Motor neuron (in vitro differentiated cells): ENCODE measurements at regions not wholly inside any gene's neighbourhood (a gene's known extent, or its start where the extent isn't known, plus 50 kb on each side); places are given as distances from the start of the nearest gene placed in this dataset.

Experiments used
- ATAC-seq, 8 experiments: fragments of 200-7000 bp; cut with Tn5 transposase; replicated peaks in 6 of 8; 2 replicates each; pipeline ENCODE4 v1.8.0; 2021; ENCODE audit warnings: mild to moderate bottlenecking in 8 of 8, moderate library complexity in 8 of 8
- H3K27ac ChIP-seq, 2 donors: fragments of 250-450 bp; sonication (Bioruptor Pico); 2 replicates each; pipeline ENCODE4 v1.9.0; 2021; ENCODE audit warnings: antibody characterized with exemption in 2 of 2, mild to moderate bottlenecking in 2 of 2, moderate library complexity in 1 of 2
- H3K4me1 ChIP-seq, 2 donors: fragments of 250-450 bp; sonication (Bioruptor Pico); replicated peaks in 1 of 2; 2 replicates each; pipeline ENCODE4 v1.6.1; 2021; ENCODE audit warnings: antibody characterized with exemption in 2 of 2, mild to moderate bottlenecking in 2 of 2, moderate library complexity in 1 of 2
- H3K4me3 ChIP-seq, 5 donors: fragments of 250-450 bp; sonication (Bioruptor Pico); 2 replicates each; pipeline ENCODE4 v1.9.0; 2021; ENCODE audit warnings: antibody characterized with exemption in 5 of 5, mild to moderate bottlenecking in 5 of 5, moderate library complexity in 4 of 5
- WGBS, 10 experiments: fragments of 450-650 bp; shearing (Covaris generic); methylation state at CpG; one replicate each; pipeline ENCODE4 v1.0.0; 2022; 5-methylcytosine and 5-hydroxymethylcytosine counted together
- in situ Hi-C, 9 experiments: fragments of 400-800 bp; cut with MboI; loops; one replicate each; pipeline ENCODE4 v1.15.0; 2021; ENCODE audit warnings: low sequenced_read_pairs in 9 of 9, low pct_unique_long_range_greater_than_20kb in 2 of 9; ENCODE audit not compliant: unreplicated experiment in 9 of 9

- no peak overlapping the region for H3K27ac ChIP-seq
- no peak overlapping the region for H3K4me3 ChIP-seq
- H3K4me1 ChIP-seq: no peaks in the 10 kb centered on the region
- peak in 1 of 8 experiments; percentile 53 for ATAC-seq
- 0 to 85% (median 69%) methylated on average over 1 to 7 of the region's 8 CpGs; no CpG with 5 or more reads in 1 of the 10 experiments for WGBS, 10 experiments
- in situ Hi-C loops: no loop called here
Measured at GRCh38 chr20:60935971-60936370, 316.1 kb upstream of the CDH4 start.

GRCh38 chr20:60937585-60937984, 314.5 kb upstream of the CDH4 start:
- in situ Hi-C loops: no loop called here
- no peak overlapping the region for H3K27ac ChIP-seq
- peak in 3 of 8 experiments; percentile 63 to 96 (median 75) for ATAC-seq

GRCh38 chr20:60941379-60941778, 310.7 kb upstream of the CDH4 start:
- 0 to 93% (median 66%) methylated on average over 1 to 4 of the region's 6 CpGs; no CpG with 5 or more reads in 2 of the 10 experiments for WGBS, 10 experiments
- ATAC-seq: peak in 2 of 8 experiments; percentile 25 to 29
- no peak overlapping the region for H3K4me3 ChIP-seq
- no peaks in the 10 kb centered on the region for H3K4me1 ChIP-seq
- H3K27ac ChIP-seq: no peak overlapping the region
- in situ Hi-C loops: no loop called here

More at GRCh38 chr20:60937585-60937984, 314.5 kb upstream of the CDH4 start:
- Histone ChIP-seq H3K4me3 (no peak overlapping the region), H3K4me1 (no peaks in the 10 kb centered on the region)
- WGBS, 10 experiments: 0 to 100% (median 29%) methylated on average over 1 to 8 of the region's 10 CpGs; no CpG with 5 or more reads in 1 of the 10 experiments

GRCh38 chr20:60947819-60948218, 304.2 kb upstream of the CDH4 start:
- Histone ChIP-seq H3K4me1 (peaks cover 0 to 6% of the 10 kb centered on the region in 2 donors), H3K27ac (no peak overlapping the region), H3K4me3 (no peak overlapping the region)
- ATAC-seq: peak in 2 of 8 experiments; percentile 54 to 66
- WGBS, 10 experiments: 0 to 100% (median 43%) methylated on average over 1 to 4 of the region's 7 CpGs; no CpG with 5 or more reads in 5 of the 10 experiments
- in situ Hi-C loops: no loop called here

- no peak overlapping the region for H3K27ac ChIP-seq
- in situ Hi-C loops: no loop called here
- ATAC-seq: peak in 1 of 8 experiments; percentile 47
- H3K4me1 ChIP-seq: peaks cover 0 to 6% of the 10 kb centered on the region in 2 donors
- 33 to 88% (median 82%) methylated on average over 1 to 6 of the region's 8 CpGs; no CpG with 5 or more reads in 2 of the 10 experiments for WGBS, 10 experiments
- no peak overlapping the region for H3K4me3 ChIP-seq
Measured at GRCh38 chr20:60948224-60948623, 303.8 kb upstream of the CDH4 start.

- in situ Hi-C loops: no loop called here
- Histone ChIP-seq H3K4me3 (no peak overlapping the region), H3K27ac (no peak overlapping the region), H3K4me1 (peaks cover 0 to 6% of the 10 kb centered on the region in 2 donors)
- 0 to 100% (median 73%) methylated on average over 1 to 5 of the region's 5 CpGs; no CpG with 5 or more reads in 3 of the 10 experiments for WGBS, 10 experiments
- peak in 3 of 8 experiments; percentile 20 to 40 (median 33) for ATAC-seq
Measured at GRCh38 chr20:60950561-60950960, 301.5 kb upstream of the CDH4 start.

GRCh38 chr20:60950974-60951373, 301.1 kb upstream of the CDH4 start:
- Histone ChIP-seq H3K4me1 (peaks cover 0 to 6% of the 10 kb centered on the region in 2 donors), H3K4me3 (no peak overlapping the region), H3K27ac (no peak overlapping the region)
- in situ Hi-C loops: no loop called here
- 0 to 93% (median 83%) methylated on average over 1 to 5 of the region's 5 CpGs; no CpG with 5 or more reads in 3 of the 10 experiments for WGBS, 10 experiments
- ATAC-seq: peak in 2 of 8 experiments; percentile 56 to 69

GRCh38 chr20:60952861-60953260, 299.2 kb upstream of the CDH4 start:
- peaks cover 0 to 6% of the 10 kb centered on the region in 2 donors for H3K4me1 ChIP-seq
- in situ Hi-C loops: no loop called here
- no peak for ATAC-seq
- H3K27ac ChIP-seq: no peak overlapping the region
- WGBS, 10 experiments: 0 to 100% (median 79%) methylated on average over 1 to 7 of the region's 8 CpGs; no CpG with 5 or more reads in 4 of the 10 experiments
- H3K4me3 ChIP-seq: no peak overlapping the region

GRCh38 chr20:60953321-60953720, 298.7 kb upstream of the CDH4 start:
- no peak overlapping the region for H3K27ac ChIP-seq
- WGBS, 10 experiments: 41 to 100% (median 81%) methylated on average over 1 to 12 of the region's 13 CpGs; no CpG with 5 or more reads in 1 of the 10 experiments
- no peak overlapping the region for H3K4me3 ChIP-seq
- ATAC-seq: no peak
- in situ Hi-C loops: no loop called here
- H3K4me1 ChIP-seq: peaks cover 0 to 6% of the 10 kb centered on the region in 2 donors

GRCh38 chr20:60955706-60956105, 296.4 kb upstream of the CDH4 start:
- Histone ChIP-seq H3K27ac (no peak overlapping the region), H3K4me3 (no peak overlapping the region), H3K4me1 (peaks cover 0 to 6% of the 10 kb centered on the region in 2 donors)
- ATAC-seq: no peak
- 0 to 80% (median 60%) methylated on average over 1 to 2 of the region's 2 CpGs for WGBS, 10 experiments
- in situ Hi-C loops: no loop called here

- in situ Hi-C loops: no loop called here
- no peak for ATAC-seq
- WGBS, 10 experiments: 0 to 100% (median 50%) methylated on average over 1 to 4 of the region's 4 CpGs; no CpG with 5 or more reads in 2 of the 10 experiments
Measured at GRCh38 chr20:60956194-60956593, 295.9 kb upstream of the CDH4 start.

GRCh38 chr20:60957621-60958020, 294.4 kb upstream of the CDH4 start:
- in situ Hi-C loops: no loop called here
- H3K27ac ChIP-seq: no peak overlapping the region
- no peak overlapping the region for H3K4me3 ChIP-seq
- H3K4me1 ChIP-seq: no peaks in the 10 kb centered on the region
- ATAC-seq: no peak
- 0 to 94% (median 56%) methylated on average over 1 to 3 of the region's 3 CpGs; no CpG with 5 or more reads in 4 of the 10 experiments for WGBS, 10 experiments

More at GRCh38 chr20:60956194-60956593, 295.9 kb upstream of the CDH4 start:
- Histone ChIP-seq H3K27ac (no peak overlapping the region), H3K4me3 (no peak overlapping the region), H3K4me1 (peaks cover 0 to 4% of the 10 kb centered on the region in 2 donors)

- Histone ChIP-seq H3K4me1 (no peaks in the 10 kb centered on the region), H3K4me3 (no peak overlapping the region), H3K27ac (no peak overlapping the region)
- 0 to 71% (median 34%) methylated on average over 1 to 3 of the region's 3 CpGs; no CpG with 5 or more reads in 2 of the 10 experiments for WGBS, 10 experiments
- in situ Hi-C loops: no loop called here
- no peak for ATAC-seq
Measured at GRCh38 chr20:60959971-60960370, 292.1 kb upstream of the CDH4 start.

- Histone ChIP-seq H3K4me1 (no peaks in the 10 kb centered on the region), H3K4me3 (no peak overlapping the region), H3K27ac (no peak overlapping the region)
- WGBS, 10 experiments: 0 to 90% (median 75%) methylated on average over 1 to 4 of the region's 5 CpGs; no CpG with 5 or more reads in 3 of the 10 experiments
- no peak for ATAC-seq
- in situ Hi-C loops: no loop called here
Measured at GRCh38 chr20:60960500-60960899, 291.6 kb upstream of the CDH4 start.
